A673 (cell line): ENCODE measurements at regions not wholly inside any gene's neighbourhood (a gene's known extent, or its start where the extent isn't known, plus 50 kb on each side); places are given as distances from the start of the nearest gene placed in this dataset.

Experiments used
- BruUV-seq: library from RNA; stranded (reverse); fragments of 400-500 nt; replicated peaks from 2 replicates; lab custom pipeline; 2021; lab: Mats Ljungman, UMichigan
- CTCF ChIA-PET: fragments of 300-600 bp; sonication (Branson Sonifier 250); formaldehyde crosslinking; loops from one replicate; lab custom pipeline; 2022; ENCODE audit warnings: antibody characterized with exemption; lab: Charles Lee
- POLR2A ChIA-PET: fragments of 300-600 bp; sonication (Branson Sonifier 250); formaldehyde crosslinking; loops from one replicate; lab custom pipeline; 2022; ENCODE audit warnings: antibody characterized with exemption; ENCODE audit not compliant: low non-redundant PET; lab: Charles Lee
- DNase-seq: peaks from one replicate; pipeline ENCODE4 v3.0.0-alpha.2; 2015; ENCODE audit warnings: low spot score
- H3K27ac ChIP-seq: fragments of 200-600 bp; sonication (generic); 2 replicates; pipeline ENCODE4 v1.5.1; 2016; ENCODE audit warnings: mixed run types, low read depth, mild to moderate bottlenecking, mixed read lengths, antibody characterized with exemption, low read length; ENCODE audit not compliant: poor library complexity, severe bottlenecking
- H3K27me3 ChIP-seq: fragments of 200-600 bp; sonication (generic); replicated peaks from 2 replicates; pipeline ENCODE4 v1.6.1; 2017; ENCODE audit warnings: mixed run types, low read depth, mild to moderate bottlenecking, mixed read lengths, antibody characterized with exemption, low read length; ENCODE audit not compliant: insufficient read depth, poor library complexity
- H3K36me3 ChIP-seq: fragments of 200-600 bp; sonication (generic); 2 replicates; pipeline ENCODE4 v1.6.1; 2016; ENCODE audit warnings: mixed run types, mild to moderate bottlenecking, mixed read lengths, antibody characterized with exemption, low read length; ENCODE audit not compliant: insufficient read depth, poor library complexity, severe bottlenecking
- H3K4me1 ChIP-seq: fragments of 200-600 bp; sonication (generic); 2 replicates; pipeline ENCODE4 v1.6.1; 2017; ENCODE audit warnings: mixed run types, mild to moderate bottlenecking, mixed read lengths, antibody characterized with exemption, low read length; ENCODE audit not compliant: insufficient read depth, poor library complexity, severe bottlenecking
- H3K4me3 ChIP-seq: fragments of 200-600 bp; sonication (generic); 2 replicates; pipeline ENCODE4 v1.5.1; 2016; ENCODE audit warnings: low read depth, mixed run types, mild to moderate bottlenecking, mixed read lengths, low read length; ENCODE audit not compliant: poor library complexity, severe bottlenecking
- H3K9me3 ChIP-seq: fragments of 200-600 bp; sonication (generic); 2 replicates; pipeline ENCODE4 v1.6.1; 2016; ENCODE audit warnings: mixed run types, low read depth, mild to moderate bottlenecking, mixed read lengths, antibody characterized with exemption, low read length; ENCODE audit not compliant: poor library complexity, severe bottlenecking
- EZH2 ChIP-seq: fragments of 200-600 bp; sonication (generic); IDR thresholded peaks from 2 replicates; pipeline ENCODE4 v1.6.1; 2017; ENCODE audit warnings: borderline replicate concordance, low read depth, mild to moderate bottlenecking, mixed read lengths, antibody characterized with exemption, low read length; ENCODE audit not compliant: poor library complexity, severe bottlenecking
- intact Hi-C: fragments of 100-400 bp; cut with micrococcal nuclease; formaldehyde crosslinking; loops from one replicate; pipeline ENCODE4 v1.10.0; 2022; ENCODE audit not compliant: unreplicated experiment
- TF ChIP-seq, protein P1 (sequence below): fragments of 300-800, 200-600 bp; sonication (generic); conservative IDR thresholded peaks from 2 replicates; pipeline ENCODE4 v1.5.1; 2017; ENCODE audit warnings: low read depth, mild to moderate bottlenecking, antibody characterized with exemption, low read length, moderate library complexity, mixed read lengths

DNA sequence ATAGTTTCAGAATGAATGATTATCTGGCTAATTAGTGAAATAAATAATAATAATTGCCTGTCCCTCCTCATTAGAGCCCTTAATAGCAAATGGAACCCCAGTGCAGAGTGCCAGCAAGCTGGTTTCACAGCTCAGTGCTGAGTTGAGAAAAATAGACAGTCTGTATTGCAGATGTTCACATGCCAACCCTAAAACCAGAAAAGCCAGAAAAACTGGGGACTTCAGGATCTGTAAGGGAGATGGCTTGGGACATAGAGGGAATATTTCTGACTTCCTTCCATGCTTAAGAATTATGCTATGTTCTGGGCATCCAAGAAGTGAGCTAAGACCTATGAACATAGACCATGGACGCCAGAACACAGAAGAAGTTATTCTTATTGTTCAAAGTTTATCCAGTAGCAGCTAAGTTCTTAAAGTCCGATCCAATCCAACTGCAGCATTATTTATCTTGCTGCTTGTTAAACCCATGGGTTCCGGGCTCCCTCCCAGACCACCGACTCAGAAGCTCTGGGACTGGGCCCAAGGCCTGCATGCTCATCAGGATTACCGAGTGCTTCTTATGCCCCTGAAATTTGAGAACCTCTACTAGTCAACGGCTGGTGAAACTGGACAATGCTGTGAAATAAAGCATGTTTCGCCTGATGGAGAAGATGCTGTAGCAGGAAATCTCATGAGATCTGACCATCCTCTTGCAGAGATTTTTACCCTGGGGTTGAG is 158.3 kb downstream of the FOXB1 start:
- no peak overlapping the region for H3K27ac ChIP-seq
- ChIA-PET POLR2A (no interaction called here), CTCF (no interaction called here)
- BruUV-seq: no TSS peak
- H3K36me3 ChIP-seq: no peaks in the 10 kb centered on the region
- H3K9me3 ChIP-seq: no peaks in the 10 kb centered on the region
- DNase-seq: no peak
- TF ChIP-seq, protein P1, sequence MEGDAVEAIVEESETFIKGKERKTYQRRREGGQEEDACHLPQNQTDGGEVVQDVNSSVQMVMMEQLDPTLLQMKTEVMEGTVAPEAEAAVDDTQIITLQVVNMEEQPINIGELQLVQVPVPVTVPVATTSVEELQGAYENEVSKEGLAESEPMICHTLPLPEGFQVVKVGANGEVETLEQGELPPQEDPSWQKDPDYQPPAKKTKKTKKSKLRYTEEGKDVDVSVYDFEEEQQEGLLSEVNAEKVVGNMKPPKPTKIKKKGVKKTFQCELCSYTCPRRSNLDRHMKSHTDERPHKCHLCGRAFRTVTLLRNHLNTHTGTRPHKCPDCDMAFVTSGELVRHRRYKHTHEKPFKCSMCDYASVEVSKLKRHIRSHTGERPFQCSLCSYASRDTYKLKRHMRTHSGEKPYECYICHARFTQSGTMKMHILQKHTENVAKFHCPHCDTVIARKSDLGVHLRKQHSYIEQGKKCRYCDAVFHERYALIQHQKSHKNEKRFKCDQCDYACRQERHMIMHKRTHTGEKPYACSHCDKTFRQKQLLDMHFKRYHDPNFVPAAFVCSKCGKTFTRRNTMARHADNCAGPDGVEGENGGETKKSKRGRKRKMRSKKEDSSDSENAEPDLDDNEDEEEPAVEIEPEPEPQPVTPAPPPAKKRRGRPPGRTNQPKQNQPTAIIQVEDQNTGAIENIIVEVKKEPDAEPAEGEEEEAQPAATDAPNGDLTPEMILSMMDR: no peak
- TF ChIP-seq EZH2: no peak
- H3K4me1 ChIP-seq: no peaks in the 10 kb centered on the region
- intact Hi-C loops: no loop called here
- no peak overlapping the region for H3K4me3 ChIP-seq
- H3K27me3 ChIP-seq: peaks cover 28% of the 10 kb centered on the region

DNA sequence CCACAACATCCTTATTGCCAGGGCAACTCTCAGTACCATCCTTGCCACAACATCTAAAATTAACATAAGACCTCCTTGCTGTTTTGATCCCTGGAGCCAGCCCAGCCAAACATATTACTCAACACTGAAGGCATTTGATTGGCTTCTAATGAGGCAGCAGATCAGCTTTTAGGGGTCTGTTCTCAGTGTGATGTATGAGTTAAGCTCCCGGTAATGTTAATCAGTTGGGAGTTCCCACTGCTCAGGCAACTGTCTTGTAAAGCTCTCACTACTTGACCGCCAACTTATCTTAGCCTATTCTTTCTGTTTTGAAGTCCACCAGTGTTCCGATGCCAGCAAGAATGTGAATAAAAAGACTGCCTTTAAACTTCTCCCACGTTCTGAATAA is 158.9 kb downstream of the FOXB1 start:
- Histone ChIP-seq H3K9me3 (no peaks in the 10 kb centered on the region), H3K4me1 (no peaks in the 10 kb centered on the region), H3K4me3 (no peak overlapping the region), H3K27me3 (peaks cover 27% of the 10 kb centered on the region), H3K36me3 (no peaks in the 10 kb centered on the region), H3K27ac (no peak overlapping the region)
- no peak for TF ChIP-seq EZH2
- TF ChIP-seq, protein P1: no peak
- DNase-seq: no peak
- ChIA-PET POLR2A (no interaction called here), CTCF (no interaction called here)
- intact Hi-C loops: no loop called here
- no TSS peak for BruUV-seq

DNA sequence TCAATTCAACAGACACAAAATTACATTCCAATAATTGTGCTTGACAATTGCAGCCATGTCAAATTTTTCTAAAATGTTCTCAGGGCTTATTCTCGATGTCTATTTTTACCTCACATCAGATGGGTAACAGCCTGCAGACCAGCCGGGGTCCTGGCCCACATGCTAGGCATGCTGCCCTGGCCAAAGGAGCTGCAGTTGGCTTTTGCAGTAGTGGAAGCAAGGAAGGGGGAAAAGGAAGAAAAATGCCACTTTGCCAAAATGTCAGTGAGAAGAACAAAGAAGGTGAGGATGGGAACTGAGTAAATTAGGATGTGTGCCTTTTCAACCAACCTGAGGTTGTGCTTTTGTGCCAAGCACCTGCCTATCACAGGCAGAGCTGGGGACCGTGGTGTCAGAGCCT is 161.0 kb downstream of the FOXB1 start:
- peaks cover 18% of the 10 kb centered on the region for H3K27me3 ChIP-seq
- H3K27ac ChIP-seq: no peak overlapping the region
- BruUV-seq: no TSS peak
- ChIA-PET POLR2A (no interaction called here), CTCF (no interaction called here)
- intact Hi-C loops: no loop called here
- no peak for DNase-seq
- no peak overlapping the region for H3K4me3 ChIP-seq
- H3K36me3 ChIP-seq: no peaks in the 10 kb centered on the region
- H3K9me3 ChIP-seq: no peaks in the 10 kb centered on the region
- no peak for TF ChIP-seq EZH2
- TF ChIP-seq, protein P1: no peak
- H3K4me1 ChIP-seq: no peaks in the 10 kb centered on the region
